K562 (cell line): ENCODE measurements at regions not wholly inside any gene's neighbourhood (a gene's known extent, or its start where the extent isn't known, plus 50 kb on each side); places are given as distances from the start of the nearest gene placed in this dataset.

Experiments
- BCOR ChIP-seq: fragments of 450-650 bp; IDR thresholded peaks from 2 replicates; pipeline ENCODE4 v1.6.1; 2016
- CEBPB ChIP-seq: fragments of 450-650 bp; IDR thresholded peaks from 2 replicates; pipeline ENCODE4 v1.6.1; 2016; ENCODE audit warnings: missing genetic modification characterization, missing compliant biosample characterization
- ETV5 ChIP-seq: sonication (generic); formaldehyde crosslinking; IDR thresholded peaks from 2 replicates; pipeline ENCODE4 v1.4.0; 2020; ENCODE audit warnings: low read depth, mild to moderate bottlenecking, missing genetic modification reagents
- KAT8 ChIP-seq: fragments of 450-650 bp; IDR thresholded peaks from 2 replicates; pipeline ENCODE4 v1.6.1; 2016; ENCODE audit warnings: low read depth, mild to moderate bottlenecking
- OTX1 ChIP-seq: fragments of 450-650 bp; formaldehyde crosslinking; IDR thresholded peaks from 2 replicates; pipeline ENCODE4 v1.4.0; 2022; ENCODE audit warnings: mild to moderate bottlenecking
- TCF3 ChIP-seq: sonication (generic); formaldehyde crosslinking; IDR thresholded peaks from 2 replicates; pipeline ENCODE4 v1.4.0; 2020; ENCODE audit warnings: mild to moderate bottlenecking, missing genetic modification reagents
- TRIM24 ChIP-seq, 2 experiments: fragments of 450-650 bp; IDR thresholded peaks; 2 replicates each; pipeline ENCODE4 v1.6.1; 2016
- ZNF347 ChIP-seq: fragments of 450-650 bp; formaldehyde crosslinking; IDR thresholded peaks from 2 replicates; pipeline ENCODE4 v1.4.0; 2020; ENCODE audit warnings: low read depth, mild to moderate bottlenecking, moderate library complexity
- TF ChIP-seq, protein P1 (sequence below): fragments of 450-650 bp; formaldehyde crosslinking; conservative IDR thresholded peaks from 2 replicates; pipeline ENCODE4 v1.4.0; 2022; ENCODE audit warnings: mild to moderate bottlenecking, missing genetic modification characterization
- TF ChIP-seq, protein P2 (sequence below): IDR thresholded peaks from 2 replicates; pipeline ENCODE4 v1.6.1; 2014; ENCODE audit warnings: antibody characterized with exemption
- TF ChIP-seq, protein P3 (sequence below): fragments of 450-650 bp; IDR thresholded peaks from 2 replicates; pipeline ENCODE4 v1.6.1; 2016; ENCODE audit warnings: low read depth, mild to moderate bottlenecking, moderate library complexity

DNA sequence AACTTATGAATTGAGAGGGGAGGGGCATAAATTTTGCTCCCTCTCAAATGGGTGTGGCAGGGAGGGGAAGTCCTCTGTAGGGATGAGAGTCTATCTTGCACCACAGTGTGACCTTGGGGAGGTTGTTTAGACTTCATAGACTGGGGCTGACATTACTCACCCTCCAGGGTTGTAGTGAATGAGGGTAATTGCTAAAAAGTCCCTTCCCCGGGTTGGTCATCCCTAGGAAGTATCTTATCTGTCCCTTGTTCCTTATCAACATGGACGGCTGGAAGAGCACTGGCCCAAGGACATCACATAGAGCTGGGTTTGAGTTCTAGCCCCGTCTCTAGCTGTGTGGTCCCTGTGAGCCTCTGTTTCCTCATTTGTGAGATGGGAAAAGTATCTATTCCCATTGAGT is 52.4 kb upstream of the SLC2A1 start (continued):
- TF ChIP-seq BCOR (peak; percentile 13; the same call in 1 of the 2 replicates), TCF3 (peak; percentile 65), ZNF347 (CRISPR knock-in tag) (no peak), KAT8 (no peak), ETV5 (CRISPR knock-in tag) (no peak), CEBPB (tag) (peak; percentile 59; the same call in 1 of the 2 replicates), TRIM24 (IDR thresholded peaks at IDR 0.05) (peak in 1 of 2 experiments; percentile 40; a peak in 1 of 4 replicates), OTX1 (CRISPR knock-in tag) (no peak)
- TF ChIP-seq, protein P1, sequence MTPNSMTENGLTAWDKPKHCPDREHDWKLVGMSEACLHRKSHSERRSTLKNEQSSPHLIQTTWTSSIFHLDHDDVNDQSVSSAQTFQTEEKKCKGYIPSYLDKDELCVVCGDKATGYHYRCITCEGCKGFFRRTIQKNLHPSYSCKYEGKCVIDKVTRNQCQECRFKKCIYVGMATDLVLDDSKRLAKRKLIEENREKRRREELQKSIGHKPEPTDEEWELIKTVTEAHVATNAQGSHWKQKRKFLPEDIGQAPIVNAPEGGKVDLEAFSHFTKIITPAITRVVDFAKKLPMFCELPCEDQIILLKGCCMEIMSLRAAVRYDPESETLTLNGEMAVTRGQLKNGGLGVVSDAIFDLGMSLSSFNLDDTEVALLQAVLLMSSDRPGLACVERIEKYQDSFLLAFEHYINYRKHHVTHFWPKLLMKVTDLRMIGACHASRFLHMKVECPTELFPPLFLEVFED (CRISPR knock-in tag), result no peak
- TF ChIP-seq, protein P2, sequence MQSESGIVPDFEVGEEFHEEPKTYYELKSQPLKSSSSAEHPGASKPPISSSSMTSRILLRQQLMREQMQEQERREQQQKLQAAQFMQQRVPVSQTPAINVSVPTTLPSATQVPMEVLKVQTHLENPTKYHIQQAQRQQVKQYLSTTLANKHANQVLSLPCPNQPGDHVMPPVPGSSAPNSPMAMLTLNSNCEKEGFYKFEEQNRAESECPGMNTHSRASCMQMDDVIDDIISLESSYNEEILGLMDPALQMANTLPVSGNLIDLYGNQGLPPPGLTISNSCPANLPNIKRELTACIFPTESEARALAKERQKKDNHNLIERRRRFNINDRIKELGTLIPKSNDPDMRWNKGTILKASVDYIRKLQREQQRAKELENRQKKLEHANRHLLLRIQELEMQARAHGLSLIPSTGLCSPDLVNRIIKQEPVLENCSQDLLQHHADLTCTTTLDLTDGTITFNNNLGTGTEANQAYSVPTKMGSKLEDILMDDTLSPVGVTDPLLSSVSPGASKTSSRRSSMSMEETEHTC, result no peak
- TF ChIP-seq, protein P3, sequence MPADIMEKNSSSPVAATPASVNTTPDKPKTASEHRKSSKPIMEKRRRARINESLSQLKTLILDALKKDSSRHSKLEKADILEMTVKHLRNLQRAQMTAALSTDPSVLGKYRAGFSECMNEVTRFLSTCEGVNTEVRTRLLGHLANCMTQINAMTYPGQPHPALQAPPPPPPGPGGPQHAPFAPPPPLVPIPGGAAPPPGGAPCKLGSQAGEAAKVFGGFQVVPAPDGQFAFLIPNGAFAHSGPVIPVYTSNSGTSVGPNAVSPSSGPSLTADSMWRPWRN, result 0 out of 2 replicates have a peak, but pooled peaks have one; percentile 14
- TF ChIP-seq, all 486 proteins: peak for 43
